ENCODE measurements at regions not wholly inside any gene's neighbourhood (a gene's known extent, or its start where the extent isn't known, plus 50 kb on each side); places are given as distances from the start of the nearest gene placed in this dataset.

DNA sequence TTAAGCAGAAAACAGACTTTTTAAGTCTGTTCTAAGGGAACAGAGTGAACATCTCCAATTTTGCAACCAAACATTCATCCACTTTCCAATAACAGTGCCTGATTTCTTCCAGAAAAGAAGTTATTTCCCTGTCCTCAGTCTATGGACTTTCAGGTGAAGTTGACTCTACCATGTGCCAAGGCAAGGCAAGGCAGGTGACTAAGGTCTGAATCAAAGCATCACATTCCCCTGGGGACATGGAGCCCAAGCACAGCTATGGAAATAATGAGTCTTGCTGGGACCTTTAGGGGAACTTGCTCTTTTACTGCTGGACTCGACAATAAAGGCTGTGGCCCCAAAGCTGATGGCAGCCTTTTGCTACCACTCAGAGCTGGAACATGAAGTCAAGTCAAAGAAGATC is 182.2 kb downstream of the FGFR2 start:
- Histone ChIP-seq H3K27me3 (ENCODE audit: insufficient read depth, low read length) (no peaks in the 10 kb centered on the region), H2AFZ (ENCODE audit: low read depth, low read length, poor library complexity, severe bottlenecking) (no peak overlapping the region), H4K20me1 (ENCODE audit: insufficient read depth) (no peaks in the 10 kb centered on the region), H3K27ac (ENCODE audit: low read depth, low read length) (no peak overlapping the region), H3K9ac (ENCODE audit: low read length) (no peak overlapping the region), H3K4me1 (ENCODE audit: control insufficient read depth in 1 of 2, insufficient read depth in 2 of 2, low read length in 2 of 2) (no peaks in the 10 kb centered on the region), H3K36me3 (ENCODE audit: control insufficient read depth in 1 of 2, insufficient read depth in 2 of 2, low read length in 2 of 2) (no peaks in the 10 kb centered on the region), H3K9me3 (ENCODE audit: control insufficient read depth in 1 of 2, insufficient read depth in 1 of 2, low read depth in 1 of 2, low read length in 2 of 2) (no peaks in the 10 kb centered on the region), H3K79me2 (ENCODE audit: insufficient read depth, low read length) (no peaks in the 10 kb centered on the region), H3K4me2 (ENCODE audit: low read length) (no peak overlapping the region), H3K9me2 (ENCODE audit: insufficient read depth) (no peaks in the 10 kb centered on the region), H3K4me3 (replicated peaks in 1 of 2; ENCODE audit: low read depth in 1 of 2, low read length in 2 of 2) (no peak overlapping the region)
- RAD21 ChIA-PET (ENCODE audit: low non-redundant PET in 1 of 2, low total read pairs in 2 of 2, uncharacterized antibody in 2 of 2, unreplicated experiment in 2 of 2), result no interaction called here
- DNase-seq (ENCODE audit: low read depth, low spot score), result no peak
- CTCF ChIA-PET, result no interaction called here
- ATAC-seq, result no peak
- BruUV-seq (replicated peaks), result no TSS peak
- POLR2A ChIA-PET, result no interaction called here
- TF ChIP-seq, protein P1, sequence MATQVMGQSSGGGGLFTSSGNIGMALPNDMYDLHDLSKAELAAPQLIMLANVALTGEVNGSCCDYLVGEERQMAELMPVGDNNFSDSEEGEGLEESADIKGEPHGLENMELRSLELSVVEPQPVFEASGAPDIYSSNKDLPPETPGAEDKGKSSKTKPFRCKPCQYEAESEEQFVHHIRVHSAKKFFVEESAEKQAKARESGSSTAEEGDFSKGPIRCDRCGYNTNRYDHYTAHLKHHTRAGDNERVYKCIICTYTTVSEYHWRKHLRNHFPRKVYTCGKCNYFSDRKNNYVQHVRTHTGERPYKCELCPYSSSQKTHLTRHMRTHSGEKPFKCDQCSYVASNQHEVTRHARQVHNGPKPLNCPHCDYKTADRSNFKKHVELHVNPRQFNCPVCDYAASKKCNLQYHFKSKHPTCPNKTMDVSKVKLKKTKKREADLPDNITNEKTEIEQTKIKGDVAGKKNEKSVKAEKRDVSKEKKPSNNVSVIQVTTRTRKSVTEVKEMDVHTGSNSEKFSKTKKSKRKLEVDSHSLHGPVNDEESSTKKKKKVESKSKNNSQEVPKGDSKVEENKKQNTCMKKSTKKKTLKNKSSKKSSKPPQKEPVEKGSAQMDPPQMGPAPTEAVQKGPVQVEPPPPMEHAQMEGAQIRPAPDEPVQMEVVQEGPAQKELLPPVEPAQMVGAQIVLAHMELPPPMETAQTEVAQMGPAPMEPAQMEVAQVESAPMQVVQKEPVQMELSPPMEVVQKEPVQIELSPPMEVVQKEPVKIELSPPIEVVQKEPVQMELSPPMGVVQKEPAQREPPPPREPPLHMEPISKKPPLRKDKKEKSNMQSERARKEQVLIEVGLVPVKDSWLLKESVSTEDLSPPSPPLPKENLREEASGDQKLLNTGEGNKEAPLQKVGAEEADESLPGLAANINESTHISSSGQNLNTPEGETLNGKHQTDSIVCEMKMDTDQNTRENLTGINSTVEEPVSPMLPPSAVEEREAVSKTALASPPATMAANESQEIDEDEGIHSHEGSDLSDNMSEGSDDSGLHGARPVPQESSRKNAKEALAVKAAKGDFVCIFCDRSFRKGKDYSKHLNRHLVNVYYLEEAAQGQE (IDR thresholded peaks at IDR 0.05; ENCODE audit: low read depth), result no peak
- no peak for TF ChIP-seq EZH2phosphoT487 (IDR thresholded peaks at IDR 0.05; ENCODE audit: borderline replicate concordance)
- no peak for TF ChIP-seq JUND (IDR thresholded peaks at IDR 0.05)
- TF ChIP-seq, protein P2, sequence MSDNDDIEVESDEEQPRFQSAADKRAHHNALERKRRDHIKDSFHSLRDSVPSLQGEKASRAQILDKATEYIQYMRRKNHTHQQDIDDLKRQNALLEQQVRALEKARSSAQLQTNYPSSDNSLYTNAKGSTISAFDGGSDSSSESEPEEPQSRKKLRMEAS (IDR thresholded peaks at IDR 0.05), result peak; percentile 82
- peak; percentile 51 for TF ChIP-seq FOSL1 (IDR thresholded peaks at IDR 0.05; ENCODE audit: low read depth)
- TF ChIP-seq CBX3 (IDR thresholded peaks at IDR 0.05; ENCODE audit: low read depth), result peak; percentile 60; the same call in 1 of the 2 replicates
- no peak for TF ChIP-seq TCF7L2 (IDR thresholded peaks at IDR 0.05; ENCODE audit: borderline replicate concordance, extremely low read depth, insufficient read depth, insufficient read length)
- TF ChIP-seq SP1 (IDR thresholded peaks at IDR 0.05; ENCODE audit: low read depth), result peak; percentile 41; the same call in 1 of the 2 replicates
- intact Hi-C loops (cut with micrococcal nuclease), result no loop called here
